ENCODE measurements at regions not wholly inside any gene's neighbourhood (a gene's known extent, or its start where the extent isn't known, plus 50 kb on each side); places are given as distances from the start of the nearest gene placed in this dataset.
A peak's percentile ranks its signal among the peaks of the same experiment; 100 is the strongest.

DNA sequence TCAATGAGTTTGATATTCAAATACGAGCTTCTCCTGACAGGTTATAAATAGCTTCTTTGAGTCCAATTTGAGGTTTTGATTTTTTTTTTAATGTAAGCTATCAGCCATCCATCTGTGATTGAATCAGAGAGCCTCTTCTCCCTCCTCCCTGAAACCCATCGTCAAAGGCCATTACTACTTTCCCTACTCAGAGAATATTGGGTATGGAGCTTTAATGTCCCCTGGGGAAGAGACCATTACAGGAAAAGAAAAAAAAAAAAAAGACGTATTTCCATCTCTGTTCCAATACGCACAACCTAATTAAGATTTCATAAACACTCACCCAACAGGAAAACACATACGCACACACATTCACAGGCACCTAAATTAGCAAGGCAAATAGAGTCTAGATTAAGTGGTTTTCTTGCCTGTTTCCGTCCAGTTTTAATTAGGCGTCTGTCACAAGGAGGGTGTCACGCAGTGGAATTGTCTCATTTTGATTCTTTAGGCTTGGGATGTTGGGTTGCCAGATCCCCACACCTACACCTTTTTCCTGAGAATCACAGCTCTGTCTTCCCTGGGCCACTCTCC lies 194.3 kb upstream of the RPL38 start:
- DNase-seq: no peak

DNA sequence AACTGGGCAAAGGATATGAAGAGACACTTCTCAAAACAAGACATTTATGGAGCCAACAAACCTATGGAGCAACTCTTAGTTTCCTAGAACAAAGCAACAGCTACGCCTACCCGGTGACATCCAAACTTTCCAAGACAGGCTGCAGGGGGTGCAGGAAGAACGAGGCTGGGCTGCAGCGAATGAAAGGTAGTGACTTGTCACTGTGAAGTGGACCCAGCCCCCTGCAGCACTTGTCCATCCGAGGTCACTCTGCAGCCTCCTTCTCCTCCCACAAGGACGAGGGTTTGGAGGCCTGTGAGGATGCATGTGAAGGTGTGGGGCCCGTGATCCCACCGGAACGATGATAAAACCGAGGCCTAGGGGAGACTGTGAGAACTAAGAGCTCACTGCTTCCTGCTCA lies 192.6 kb upstream of the RPL38 start:
- DNase-seq: no peak

DNA sequence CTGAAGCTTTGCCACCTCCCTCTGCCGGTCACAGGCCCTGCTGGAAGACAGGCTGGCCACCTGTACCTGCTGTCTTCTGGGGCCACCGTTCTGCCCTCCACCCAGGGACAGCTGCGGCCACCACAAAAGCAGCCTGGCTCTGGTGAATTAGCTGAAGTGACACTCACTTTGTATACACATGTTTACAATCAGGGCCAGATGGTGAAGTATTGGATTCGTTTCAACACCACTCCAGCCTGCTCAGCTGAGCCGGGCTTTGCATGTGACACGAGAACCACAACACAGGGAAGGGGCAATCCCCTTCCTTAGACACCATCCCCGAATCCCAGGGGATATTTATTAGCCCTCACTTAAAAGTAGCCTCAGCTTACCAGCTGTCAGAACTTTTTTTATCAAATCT lies 191.5 kb upstream of the RPL38 start:
- DNase-seq: no peak

DNA sequence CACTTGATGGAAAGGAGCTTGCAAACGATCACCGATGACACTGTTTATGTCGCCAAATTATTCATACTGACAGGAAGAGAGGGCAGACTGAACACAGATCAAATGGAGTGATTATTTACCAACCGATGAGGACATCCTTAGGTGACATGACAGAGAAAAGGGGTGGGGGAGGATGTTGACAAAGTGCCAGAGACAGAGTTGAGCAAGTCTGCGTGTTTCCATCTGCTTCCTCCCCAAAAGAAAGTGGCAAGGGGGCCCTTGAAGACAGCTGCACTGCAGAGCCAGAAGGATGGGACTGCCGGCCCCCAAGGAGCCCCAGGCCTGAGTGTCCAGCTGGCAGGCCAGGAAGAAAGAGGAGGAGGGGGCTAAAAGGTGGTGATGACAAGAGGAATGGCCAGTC lies 191.0 kb upstream of the RPL38 start:
- no peak for DNase-seq

DNA sequence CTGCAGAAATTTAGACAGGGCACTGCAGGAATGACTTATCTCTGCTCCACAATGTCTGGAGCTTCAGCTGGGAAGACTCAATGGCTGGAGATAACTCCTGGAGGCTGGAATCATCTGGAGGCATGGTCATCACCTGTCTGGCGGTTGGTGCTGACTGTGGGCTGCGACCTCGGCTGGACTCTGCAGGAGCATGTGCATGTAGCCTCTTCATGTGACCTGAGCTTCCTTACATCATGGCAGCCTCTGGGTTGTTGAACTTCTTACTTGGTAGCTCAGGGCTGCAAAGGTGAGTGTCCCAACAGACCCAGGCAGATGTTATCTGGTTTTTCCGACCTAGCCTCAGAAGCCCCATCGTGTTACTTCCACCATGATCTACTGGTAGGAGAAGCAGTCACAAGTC lies 188.2 kb upstream of the RPL38 start:
- no peak for DNase-seq

DNA sequence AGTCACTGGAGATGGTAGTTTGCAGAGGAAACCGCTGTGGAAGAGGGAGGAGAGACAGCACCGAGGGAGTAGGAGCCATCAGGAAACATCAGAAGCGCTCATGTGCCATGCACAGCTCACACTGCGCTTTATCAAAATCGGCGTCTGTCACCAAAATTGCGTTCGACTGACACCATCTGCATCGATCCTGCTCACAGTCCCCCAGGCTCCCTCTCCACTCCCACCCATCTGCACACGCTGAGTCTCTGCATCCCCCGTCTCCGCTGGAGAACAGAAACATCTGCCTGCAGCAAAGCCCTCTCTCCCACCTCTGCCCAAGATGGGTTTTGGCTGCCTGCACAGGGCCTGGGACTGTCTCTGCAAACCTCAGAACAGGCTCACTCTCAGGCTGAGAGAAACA lies 187.5 kb upstream of the RPL38 start:
- no peak for DNase-seq

DNA sequence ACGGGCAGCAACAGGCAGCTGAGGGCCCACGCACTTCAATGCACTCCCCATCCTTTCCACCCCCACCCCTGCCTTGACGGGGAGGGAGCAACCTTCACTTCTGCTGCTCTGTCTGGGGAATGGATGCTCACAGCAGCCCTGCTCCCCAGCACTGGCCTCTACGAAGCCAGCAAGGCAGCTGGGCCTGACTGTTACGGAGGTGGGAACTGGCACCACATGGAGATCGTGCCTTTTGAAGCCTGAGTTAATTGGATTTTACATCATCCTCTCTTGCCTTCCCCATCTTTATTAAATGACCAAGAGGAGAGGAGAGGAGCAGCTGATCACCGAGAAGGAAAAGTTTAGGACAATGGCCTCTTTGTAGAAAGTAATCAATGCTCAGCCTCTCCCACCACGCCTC lies 187.0 kb upstream of the RPL38 start:
- DNase-seq: no peak

DNA sequence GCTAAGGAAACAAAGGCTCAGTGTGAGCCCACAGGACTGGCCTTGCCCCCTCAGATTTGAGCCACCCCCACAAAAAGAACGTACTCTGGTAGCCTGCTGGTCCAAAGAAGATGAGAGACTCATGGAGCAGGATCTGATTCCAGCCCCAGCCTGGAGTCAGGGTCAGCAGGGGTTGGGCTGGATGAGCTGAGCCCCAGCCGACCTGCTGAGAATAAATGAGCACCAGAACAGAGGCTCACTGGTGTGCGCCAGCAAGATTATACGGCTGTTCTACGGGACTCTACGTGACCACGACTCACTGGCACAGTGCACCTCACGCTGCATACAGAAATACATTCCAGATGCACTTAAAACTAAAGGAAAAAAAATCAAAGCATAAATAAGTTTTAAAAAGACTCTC lies 186.0 kb upstream of the RPL38 start:
- no peak for DNase-seq

DNA sequence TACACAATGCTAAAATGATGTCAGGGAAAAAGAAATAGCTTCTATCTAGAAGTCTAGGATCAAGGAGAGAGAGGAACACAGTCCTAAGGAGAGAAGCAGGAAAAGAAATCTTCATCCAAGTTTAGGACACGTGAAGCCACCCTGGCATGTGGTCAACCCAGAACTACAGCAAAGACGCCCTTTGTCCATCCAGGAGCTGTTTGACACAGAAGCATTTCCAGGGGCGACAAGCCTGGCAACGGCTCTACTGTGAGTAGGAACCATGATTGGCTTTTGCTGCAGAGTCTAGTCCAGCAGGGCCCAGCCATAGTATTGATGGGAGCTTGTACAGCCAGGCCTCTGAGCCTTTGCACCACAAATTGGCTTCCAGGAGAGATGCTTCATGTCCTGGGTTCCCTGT lies 185.4 kb upstream of the RPL38 start:
- DNase-seq: peak in 26 of 51 donors; percentile 1 to 60 (median 40)

DNA sequence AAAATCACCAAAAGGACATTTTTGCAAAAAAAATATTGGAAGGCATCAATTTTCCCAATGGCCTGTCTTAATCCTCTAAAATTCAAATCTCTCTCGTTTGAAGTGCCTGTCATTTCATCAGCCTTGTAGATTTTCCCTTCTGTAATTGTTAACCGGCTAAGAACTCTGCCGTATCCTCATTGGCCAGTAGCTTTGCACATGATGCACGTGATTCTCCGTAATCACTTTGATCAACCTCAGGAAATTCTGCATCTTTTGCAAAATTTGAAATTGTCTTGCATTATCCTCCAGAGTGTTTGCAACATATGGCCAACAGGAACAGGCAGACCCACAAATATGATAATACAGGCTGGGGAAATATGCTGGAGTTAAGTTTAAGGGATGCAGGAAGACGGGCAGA lies 184.2 kb upstream of the RPL38 start:
- DNase-seq: no peak

DNA sequence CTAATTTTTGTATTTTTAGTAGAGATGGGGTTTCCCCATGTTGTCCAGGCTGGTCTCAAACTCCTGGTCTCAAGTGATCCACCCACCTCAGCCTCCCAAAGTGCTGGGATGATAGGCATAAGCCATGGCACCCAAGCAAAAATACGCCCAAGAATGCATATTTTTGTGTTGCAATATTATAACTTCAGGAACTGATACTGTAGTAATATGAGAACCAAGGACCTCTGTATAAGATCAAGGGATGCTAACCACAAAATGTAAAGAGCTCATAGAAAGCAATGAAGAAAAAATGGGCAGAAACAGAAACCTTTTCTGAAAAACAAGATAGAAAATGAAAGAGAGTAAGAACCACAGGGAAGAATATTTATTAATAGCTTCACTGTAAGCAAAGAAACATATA lies 183.6 kb upstream of the RPL38 start:
- DNase-seq: no peak

DNA sequence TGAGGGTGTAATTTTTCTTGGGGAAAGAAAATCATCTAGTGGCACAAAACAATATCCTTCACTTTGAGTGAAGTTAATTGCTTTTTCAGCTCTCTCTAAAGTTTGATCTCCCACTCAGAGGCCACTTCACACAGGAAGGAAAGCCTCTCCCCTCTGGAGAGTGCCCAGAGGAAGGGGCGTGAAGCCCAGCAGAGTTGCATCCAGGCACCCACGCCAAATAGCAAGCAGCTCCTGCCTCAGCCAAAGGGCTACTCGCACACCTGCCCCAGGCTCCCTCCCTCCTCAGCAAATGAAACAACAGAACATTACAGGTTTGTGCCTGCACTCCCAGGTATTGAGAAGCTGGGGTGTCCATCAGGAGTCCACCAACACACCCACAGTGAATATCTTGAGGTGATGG lies 183.0 kb upstream of the RPL38 start:
- no peak for DNase-seq

DNA sequence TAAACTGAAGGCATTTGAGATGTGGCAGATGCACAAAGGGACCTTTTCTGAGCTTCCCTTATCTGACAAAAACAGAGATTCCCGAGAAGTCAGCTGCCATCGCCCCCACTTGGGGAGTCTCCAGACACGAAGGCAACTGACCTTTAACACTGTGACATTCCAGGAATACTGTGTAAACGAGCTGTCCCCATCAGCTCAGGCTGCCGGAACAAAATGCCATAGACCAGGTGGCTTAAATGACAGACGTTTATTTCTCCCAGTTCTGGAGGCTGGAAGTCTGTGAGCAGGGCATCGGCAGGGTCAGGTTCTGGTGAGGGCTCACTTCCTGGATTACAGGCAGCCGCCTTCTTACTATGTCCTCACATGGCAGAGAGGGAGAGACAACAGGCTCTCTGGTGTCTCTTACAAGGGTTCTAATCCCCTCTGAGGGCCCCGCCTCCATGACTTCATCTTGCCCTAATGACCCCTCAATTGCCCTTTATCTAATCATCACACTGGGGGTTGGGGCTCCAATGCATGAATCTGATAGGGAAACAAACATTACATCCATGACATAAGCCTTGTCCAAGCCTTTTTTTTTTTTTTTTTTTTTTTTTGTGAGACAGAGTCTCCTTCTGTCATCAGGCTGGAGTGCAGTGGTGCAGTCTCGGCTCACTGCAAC lies 178.5 kb upstream of the RPL38 start:
- no peak for DNase-seq

DNA sequence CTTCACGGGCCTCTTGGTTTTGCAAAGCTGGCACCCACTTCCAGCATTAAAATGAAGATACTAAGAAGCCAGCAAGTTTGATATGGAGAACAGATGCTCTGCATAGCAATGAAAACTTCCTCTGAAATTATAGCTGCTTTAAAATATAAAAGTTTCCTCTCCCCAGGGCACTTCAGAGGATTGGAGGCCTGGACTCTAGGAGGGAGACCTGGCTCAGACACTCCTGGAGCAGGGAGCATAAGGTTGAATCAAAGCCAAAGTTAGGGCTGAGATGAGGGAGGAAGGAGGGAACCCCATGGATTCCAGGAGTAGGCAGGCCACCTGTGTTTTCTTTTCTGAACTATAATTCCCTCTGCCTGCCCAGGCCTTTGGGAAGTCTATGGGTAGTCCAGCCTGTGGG lies 176.0 kb upstream of the RPL38 start:
- no peak for DNase-seq

DNA sequence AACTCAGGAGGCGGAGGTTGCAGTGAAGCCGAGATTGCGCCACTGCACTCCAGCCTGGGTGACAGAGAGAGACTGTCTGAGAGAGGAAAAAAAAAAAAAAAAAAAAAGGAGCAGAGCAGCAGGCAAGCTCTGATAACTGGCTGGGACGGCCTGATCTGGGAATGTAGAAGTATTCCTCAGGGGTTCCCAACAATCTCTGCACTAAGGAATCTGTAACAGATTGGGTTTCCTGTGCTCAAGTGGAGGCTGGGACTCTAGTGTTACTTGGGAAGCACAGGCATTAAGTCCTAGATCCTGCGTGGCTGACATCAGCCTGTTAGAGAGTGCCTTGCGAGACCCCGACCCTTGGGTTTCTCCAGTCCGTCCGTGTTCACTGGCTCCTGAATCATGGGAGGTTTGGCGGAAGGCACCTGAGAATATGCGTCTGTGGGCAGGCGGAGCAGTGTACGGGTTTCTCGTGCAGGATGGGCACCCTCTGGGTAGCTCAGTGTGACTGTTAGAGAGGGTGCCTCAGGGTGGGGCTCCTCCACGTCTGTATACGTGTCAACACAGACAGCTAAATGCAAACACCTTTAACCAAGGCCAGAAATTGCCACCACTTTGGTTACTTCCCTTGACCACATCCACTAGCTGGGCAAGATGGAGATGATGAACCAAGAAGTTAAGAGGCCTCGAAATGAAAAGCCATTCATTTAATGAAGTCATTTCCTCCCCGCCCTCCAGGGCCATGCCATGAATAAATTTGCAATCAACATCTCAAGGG lies 174.9 kb upstream of the RPL38 start:
- no peak for DNase-seq

DNA sequence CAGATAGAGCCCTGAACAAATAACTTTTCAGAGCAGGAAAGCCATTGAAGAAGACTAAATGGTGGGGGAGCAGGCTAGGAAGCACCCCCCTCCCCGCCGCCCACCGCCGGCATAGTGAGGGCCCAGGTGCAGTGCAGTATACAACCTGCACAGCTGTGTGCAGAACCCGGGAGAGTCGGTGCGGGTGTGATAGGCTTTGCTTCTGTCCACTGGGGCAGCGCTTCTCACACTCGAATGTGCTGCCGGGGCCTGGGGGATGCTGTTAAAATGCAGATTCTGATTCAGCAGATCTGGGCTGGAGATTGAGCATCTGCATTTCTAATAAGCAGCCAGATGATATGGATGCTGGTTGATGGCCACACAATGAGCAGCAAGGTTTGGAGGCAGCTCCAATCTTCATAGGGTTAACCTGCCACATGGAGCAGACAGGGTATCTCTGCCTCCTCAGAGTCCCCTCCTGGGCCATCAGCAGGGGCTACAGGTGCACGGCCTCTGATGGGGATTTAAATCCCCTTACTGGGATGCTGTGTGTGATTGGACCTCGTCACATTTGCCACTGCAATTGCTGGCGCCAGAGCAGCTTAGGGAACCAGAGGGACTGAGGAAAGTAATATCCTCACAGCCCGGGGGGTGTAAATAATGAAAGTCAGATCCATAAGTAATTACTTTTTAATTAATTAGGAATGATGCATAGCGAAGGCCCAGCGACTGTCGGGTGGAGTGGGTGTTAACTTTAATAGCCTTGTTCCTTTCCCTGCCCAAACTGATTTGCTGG lies 172.0 kb upstream of the RPL38 start:
- DNase-seq: no peak

DNA sequence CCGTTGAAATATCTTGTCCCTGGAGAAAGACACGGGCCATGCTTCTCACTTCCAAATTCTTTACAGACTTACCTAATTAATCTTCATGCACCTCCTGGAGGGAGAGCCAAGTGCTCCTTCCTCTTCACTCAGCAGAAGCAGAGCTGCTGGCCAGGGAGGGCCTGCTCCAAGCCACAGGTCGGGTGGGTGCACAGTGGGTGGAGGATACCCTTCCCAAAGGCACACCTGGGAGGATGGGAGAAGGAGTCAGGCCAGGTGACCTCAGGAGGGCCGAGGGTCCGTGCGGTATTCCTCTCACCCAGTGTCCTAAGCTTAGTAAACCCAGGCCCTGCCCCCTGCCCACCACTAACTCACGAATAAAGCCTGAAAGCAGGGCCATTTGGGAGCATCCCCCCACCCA lies 171.3 kb upstream of the RPL38 start:
- DNase-seq: no peak

DNA sequence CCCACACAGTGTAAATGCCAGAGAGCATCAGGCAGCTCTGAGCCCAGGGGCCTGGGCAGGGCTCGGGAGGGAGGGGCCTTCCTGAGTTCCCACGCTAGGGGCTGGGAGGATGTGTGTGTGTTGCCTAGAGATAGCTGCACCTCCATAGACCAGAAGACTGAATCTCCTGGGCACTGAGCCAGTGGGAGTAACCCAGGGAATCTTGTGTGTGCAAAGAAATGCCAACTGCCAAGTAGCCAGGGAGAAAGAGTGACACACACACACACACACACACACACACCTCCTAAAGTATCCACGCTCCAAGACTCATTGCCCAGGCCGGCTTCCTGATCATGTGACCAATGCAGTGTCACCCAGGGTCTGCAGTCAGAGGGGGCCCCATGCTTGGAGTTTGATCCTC lies 166.2 kb upstream of the RPL38 start:
- DNase-seq: peak in 16 of 51 donors; percentile 6 to 52 (median 24)

DNA sequence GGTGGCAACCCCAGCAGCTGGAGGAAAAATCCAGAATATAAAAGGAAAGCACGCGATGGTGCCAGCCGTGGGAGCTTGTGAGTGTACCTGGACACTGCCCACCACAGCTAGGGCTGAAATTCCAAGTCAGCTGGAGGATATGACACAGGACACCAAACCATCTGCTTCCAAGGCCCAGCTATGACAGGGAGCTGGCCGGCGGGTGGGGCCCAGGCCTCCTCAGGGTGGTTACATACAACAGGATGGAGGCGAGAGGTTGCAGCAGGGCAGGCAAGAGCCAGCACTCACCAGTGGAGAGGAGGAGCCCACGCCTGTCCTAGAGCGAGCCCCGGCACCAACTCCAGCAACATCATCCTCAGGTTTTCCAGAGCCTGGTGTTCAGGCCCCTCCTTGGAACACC lies 163.2 kb upstream of the RPL38 start:
- DNase-seq: no peak

DNA sequence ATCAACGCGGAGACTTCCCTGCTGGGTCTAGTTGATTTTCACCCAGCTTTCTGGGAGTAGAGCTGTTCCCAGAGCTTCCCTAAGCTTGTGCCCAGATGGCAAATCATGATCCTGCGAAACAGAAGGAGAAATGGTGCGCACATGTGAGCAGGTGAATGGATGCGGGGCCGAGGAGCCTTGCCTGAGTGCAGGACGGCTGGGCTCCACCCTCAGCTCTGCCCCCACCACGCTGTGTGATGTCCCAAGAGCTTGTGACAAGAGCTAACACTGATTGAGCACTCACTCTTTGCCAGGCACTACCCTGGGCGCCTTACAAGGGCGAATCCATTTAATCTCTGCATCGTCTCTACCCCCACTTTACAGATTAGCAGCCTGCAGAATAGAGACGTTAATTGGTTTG lies 162.7 kb upstream of the RPL38 start:
- DNase-seq: no peak

DNA sequence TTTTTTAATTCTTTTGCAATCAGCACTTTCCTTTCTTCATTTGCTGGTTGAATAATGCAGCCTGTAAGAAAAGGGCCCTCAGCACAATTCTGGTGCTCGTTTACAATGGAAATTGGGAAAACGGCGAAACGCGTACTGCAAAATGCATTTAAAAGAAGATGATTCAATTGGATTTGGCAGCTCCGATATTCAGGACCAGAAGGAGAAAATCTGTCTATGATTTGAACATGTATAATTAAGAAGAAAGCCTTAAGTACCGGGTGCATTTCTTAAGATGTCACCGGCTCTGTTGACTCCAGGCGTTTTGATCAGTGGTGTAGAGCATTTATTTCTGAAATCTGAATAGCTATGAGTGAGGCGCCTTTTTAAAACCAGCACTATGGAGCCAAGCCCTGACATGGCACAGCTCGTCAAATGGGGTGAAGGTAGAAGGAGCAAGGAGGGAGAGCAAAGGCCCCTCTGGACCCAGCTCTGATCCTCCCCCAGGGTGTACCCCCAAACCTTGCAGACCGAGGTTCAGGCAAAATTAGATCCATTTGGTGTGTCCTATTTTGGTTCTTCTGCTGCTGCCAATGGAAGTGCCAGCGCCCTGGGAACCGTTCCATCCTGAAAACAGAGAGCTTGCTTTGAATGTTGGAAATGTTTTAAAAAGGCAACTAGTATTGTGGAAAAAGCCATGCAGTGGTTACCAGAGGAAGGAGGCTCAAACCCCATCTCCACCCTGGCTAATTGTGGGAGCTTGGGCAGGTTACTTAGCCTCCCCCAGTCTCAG lies 161.4 kb upstream of the RPL38 start:
- DNase-seq: peak in 22 of 51 donors; percentile 5 to 67 (median 22)
